ENCODE measurements at regions not wholly inside any gene's neighbourhood (a gene's known extent, or its start where the extent isn't known, plus 50 kb on each side); places are given as distances from the start of the nearest gene placed in this dataset.
"Not testable (repeated sequence)": the region's sequence is repeated elsewhere in the genome, so short reads cannot be mapped to it uniquely, and the experiment has no call there.

DNA sequence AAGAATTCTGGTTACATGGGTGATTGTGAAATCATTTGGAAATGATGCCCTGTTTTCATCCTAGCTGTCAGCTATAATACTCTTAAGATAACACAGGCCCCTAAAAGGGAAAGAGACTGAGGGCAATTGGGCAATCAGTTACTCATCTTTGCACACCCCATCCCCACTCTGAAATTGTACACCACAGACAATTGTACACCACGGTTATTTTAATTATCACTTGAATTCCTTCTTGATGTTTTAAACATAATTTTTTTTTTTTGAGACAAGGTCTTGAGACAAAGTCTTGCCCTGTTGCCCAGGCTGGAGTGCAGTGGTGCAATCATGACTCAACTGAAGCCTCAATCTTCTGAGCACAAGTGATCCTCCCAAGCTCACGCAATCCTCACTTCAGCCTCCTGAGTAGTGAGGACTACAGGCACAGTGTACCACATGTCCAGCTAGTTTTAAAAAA is 862.4 kb upstream of the ACVR2A start:
- no peaks in the 10 kb centered on the region for H3K36me3 ChIP-seq
- H3K27me3 ChIP-seq = no peaks in the 10 kb centered on the region
- H3K9me3 ChIP-seq = no peaks in the 10 kb centered on the region
- TF ChIP-seq, protein P1, sequence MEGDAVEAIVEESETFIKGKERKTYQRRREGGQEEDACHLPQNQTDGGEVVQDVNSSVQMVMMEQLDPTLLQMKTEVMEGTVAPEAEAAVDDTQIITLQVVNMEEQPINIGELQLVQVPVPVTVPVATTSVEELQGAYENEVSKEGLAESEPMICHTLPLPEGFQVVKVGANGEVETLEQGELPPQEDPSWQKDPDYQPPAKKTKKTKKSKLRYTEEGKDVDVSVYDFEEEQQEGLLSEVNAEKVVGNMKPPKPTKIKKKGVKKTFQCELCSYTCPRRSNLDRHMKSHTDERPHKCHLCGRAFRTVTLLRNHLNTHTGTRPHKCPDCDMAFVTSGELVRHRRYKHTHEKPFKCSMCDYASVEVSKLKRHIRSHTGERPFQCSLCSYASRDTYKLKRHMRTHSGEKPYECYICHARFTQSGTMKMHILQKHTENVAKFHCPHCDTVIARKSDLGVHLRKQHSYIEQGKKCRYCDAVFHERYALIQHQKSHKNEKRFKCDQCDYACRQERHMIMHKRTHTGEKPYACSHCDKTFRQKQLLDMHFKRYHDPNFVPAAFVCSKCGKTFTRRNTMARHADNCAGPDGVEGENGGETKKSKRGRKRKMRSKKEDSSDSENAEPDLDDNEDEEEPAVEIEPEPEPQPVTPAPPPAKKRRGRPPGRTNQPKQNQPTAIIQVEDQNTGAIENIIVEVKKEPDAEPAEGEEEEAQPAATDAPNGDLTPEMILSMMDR (IDR thresholded peaks at IDR 0.05) = no peak
- TF ChIP-seq POLR2A (IDR thresholded peaks at IDR 0.05) = no peak
- no peak for TF ChIP-seq EP300 (IDR thresholded peaks at IDR 0.05)
- no peak overlapping the region for H3K27ac ChIP-seq
- intact Hi-C loops (cut with DNase I) = no loop called here
- no peak overlapping the region for H3K4me3 ChIP-seq
- peak in 1 of 5 donors; percentile 59 for DNase-seq
- no peaks in the 10 kb centered on the region for H3K4me1 ChIP-seq (ENCODE audit: insufficient read depth)
- WGBS, 3 donors = 19 to 32% (median 30%) methylated on average over 2 of the region's 2 CpGs

- intact Hi-C loops (cut with DNase I) = no loop called here
- no peak for DNase-seq
- no peaks in the 10 kb centered on the region for H3K27me3 ChIP-seq
- no peak overlapping the region for H3K27ac ChIP-seq
- no peak for TF ChIP-seq POLR2A (IDR thresholded peaks at IDR 0.05)
- no peak for TF ChIP-seq EP300 (IDR thresholded peaks at IDR 0.05)
- TF ChIP-seq, protein P1 (IDR thresholded peaks at IDR 0.05) = no peak
- H3K4me1 ChIP-seq (ENCODE audit: insufficient read depth) = no peaks in the 10 kb centered on the region
- no peaks in the 10 kb centered on the region for H3K36me3 ChIP-seq
- no peaks in the 10 kb centered on the region for H3K9me3 ChIP-seq
- no peak overlapping the region for H3K4me3 ChIP-seq
Observed at GRCh38 chr2:146981921-146982320, 862.9 kb upstream of the ACVR2A start.

GRCh38 chr2:146979746-146980145 is 865.1 kb upstream of the ACVR2A start:
- intact Hi-C loops (cut with DNase I) = loop anchor here in 1 of 4 donors (10.0 kb wide), 1 partner anchor 935 kb away; no protein-coding TSS in a partner anchor
- Histone ChIP-seq H3K4me3 (no peak overlapping the region), H3K36me3 (no peaks in the 10 kb centered on the region), H3K27me3 (no peaks in the 10 kb centered on the region), H3K9me3 (no peaks in the 10 kb centered on the region), H3K4me1 (ENCODE audit: insufficient read depth) (no peaks in the 10 kb centered on the region), H3K27ac (no peak overlapping the region)
- TF ChIP-seq, protein P1 (IDR thresholded peaks at IDR 0.05) = no peak
- TF ChIP-seq EP300 (IDR thresholded peaks at IDR 0.05) (no peak), POLR2A (IDR thresholded peaks at IDR 0.05) (no peak)
- no peak for DNase-seq

- no peaks in the 10 kb centered on the region for H3K9me3 ChIP-seq
- intact Hi-C loops (cut with DNase I) = loop anchor here in 1 of 4 donors (10.0 kb wide), 1 partner anchor 936 kb away; no protein-coding TSS in a partner anchor
- no peaks in the 10 kb centered on the region for H3K36me3 ChIP-seq
- 85 to 90% (median 85%) methylated on average over 5 of the region's 5 CpGs for WGBS, 3 donors
- no peaks in the 10 kb centered on the region for H3K27me3 ChIP-seq
- TF ChIP-seq POLR2A (IDR thresholded peaks at IDR 0.05) = no peak
- H3K4me1 ChIP-seq (ENCODE audit: insufficient read depth) = no peaks in the 10 kb centered on the region
- H3K4me3 ChIP-seq = no peak overlapping the region
- no peak for DNase-seq
- H3K27ac ChIP-seq = no peak overlapping the region
Observed at GRCh38 chr2:146978577-146979555, 866.0 kb upstream of the ACVR2A start.

DNA sequence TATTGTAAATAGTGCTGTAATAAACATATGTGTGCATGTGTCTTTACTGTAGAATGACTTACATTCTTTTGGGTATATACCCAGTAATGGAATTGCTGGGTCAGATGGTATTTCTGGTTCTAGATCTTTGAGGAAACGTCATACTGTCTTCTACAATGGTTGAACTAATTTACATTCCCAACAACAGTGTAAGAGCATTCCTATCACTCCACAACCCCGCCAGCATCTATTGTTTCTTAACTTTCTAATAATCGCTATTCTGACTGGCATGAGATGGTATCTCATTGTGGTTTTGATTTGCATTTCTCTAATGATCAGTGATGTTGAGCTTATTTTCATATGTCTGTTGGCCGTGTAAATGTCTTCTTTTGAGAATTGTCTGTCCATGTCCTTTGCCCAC is 873.8 kb upstream of the ACVR2A start:
- not testable (repeated sequence) for H3K27ac ChIP-seq; H3K9me3 ChIP-seq; H3K4me3 ChIP-seq; H3K36me3 ChIP-seq; H3K4me1 ChIP-seq (ENCODE audit: insufficient read depth); H3K27me3 ChIP-seq; DNase-seq
- 91 to 94% (median 94%) methylated on average over 4 of the region's 4 CpGs for WGBS, 3 donors
- intact Hi-C loops (cut with DNase I) = loop anchor here in 1 of 4 donors (10.0 kb wide), 1 partner anchor 944 kb away; no protein-coding TSS in a partner anchor

- not testable (repeated sequence) for H3K36me3 ChIP-seq; H3K27me3 ChIP-seq; H3K4me3 ChIP-seq; H3K27ac ChIP-seq; DNase-seq; H3K9me3 ChIP-seq; H3K4me1 ChIP-seq (ENCODE audit: insufficient read depth)
- intact Hi-C loops (cut with DNase I) = loop anchor here in 1 of 4 donors (10.0 kb wide), 1 partner anchor 945 kb away; no protein-coding TSS in a partner anchor
- WGBS, 3 donors = 61 to 71% (median 71%) methylated on average over 3 of the region's 3 CpGs
Observed at GRCh38 chr2:146969703-146970102, 875.1 kb upstream of the ACVR2A start.
